A549 (cell line): ENCODE measurements at regions not wholly inside any gene's neighbourhood (a gene's known extent, or its start where the extent isn't known, plus 50 kb on each side); places are given as distances from the start of the nearest gene placed in this dataset.

Experiments
- MYC ChIP-seq: IDR thresholded peaks from 2 replicates; pipeline ENCODE4 v1.6.1; 2012; ENCODE audit warnings: mild to moderate bottlenecking, inconsistent platforms, low read length, improper control_type of control experiment, borderline replicate concordance
- POLR2A ChIP-seq: IDR thresholded peaks from 2 replicates; pipeline ENCODE4 v1.6.1; 2012; ENCODE audit warnings: mild to moderate bottlenecking, low read length
- ZC3H11A ChIP-seq: fragments of 450-650 bp; IDR thresholded peaks from 2 replicates; pipeline ENCODE4 v1.6.1; 2014; ENCODE audit warnings: antibody characterized with exemption, mild to moderate bottlenecking
- TF ChIP-seq, protein P1 (sequence below): fragments of >200 bp; sonication (Bioruptor Twin); formaldehyde crosslinking; IDR thresholded peaks from 3 replicates; pipeline ENCODE4 v1.5.1; 2016

- TF ChIP-seq MYC (no peak), POLR2A (no peak), ZC3H11A (no peak)
- TF ChIP-seq, protein P1, sequence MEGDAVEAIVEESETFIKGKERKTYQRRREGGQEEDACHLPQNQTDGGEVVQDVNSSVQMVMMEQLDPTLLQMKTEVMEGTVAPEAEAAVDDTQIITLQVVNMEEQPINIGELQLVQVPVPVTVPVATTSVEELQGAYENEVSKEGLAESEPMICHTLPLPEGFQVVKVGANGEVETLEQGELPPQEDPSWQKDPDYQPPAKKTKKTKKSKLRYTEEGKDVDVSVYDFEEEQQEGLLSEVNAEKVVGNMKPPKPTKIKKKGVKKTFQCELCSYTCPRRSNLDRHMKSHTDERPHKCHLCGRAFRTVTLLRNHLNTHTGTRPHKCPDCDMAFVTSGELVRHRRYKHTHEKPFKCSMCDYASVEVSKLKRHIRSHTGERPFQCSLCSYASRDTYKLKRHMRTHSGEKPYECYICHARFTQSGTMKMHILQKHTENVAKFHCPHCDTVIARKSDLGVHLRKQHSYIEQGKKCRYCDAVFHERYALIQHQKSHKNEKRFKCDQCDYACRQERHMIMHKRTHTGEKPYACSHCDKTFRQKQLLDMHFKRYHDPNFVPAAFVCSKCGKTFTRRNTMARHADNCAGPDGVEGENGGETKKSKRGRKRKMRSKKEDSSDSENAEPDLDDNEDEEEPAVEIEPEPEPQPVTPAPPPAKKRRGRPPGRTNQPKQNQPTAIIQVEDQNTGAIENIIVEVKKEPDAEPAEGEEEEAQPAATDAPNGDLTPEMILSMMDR = no peak
Observed at GRCh38 chr11:112614605-112615004, 346.6 kb upstream of the NCAM1 start.
